GM19438 (cell line): ENCODE measurements at regions not wholly inside any gene's neighbourhood (a gene's known extent, or its start where the extent isn't known, plus 50 kb on each side); places are given as distances from the start of the nearest gene placed in this dataset.

Experiments used
- ATAC-seq: cut with Tn5 transposase; IDR thresholded peaks from one replicate; pipeline ENCODE4 v1.9.1; 2021; ENCODE audit warnings: low read depth; ENCODE audit not compliant: unreplicated experiment

DNA sequence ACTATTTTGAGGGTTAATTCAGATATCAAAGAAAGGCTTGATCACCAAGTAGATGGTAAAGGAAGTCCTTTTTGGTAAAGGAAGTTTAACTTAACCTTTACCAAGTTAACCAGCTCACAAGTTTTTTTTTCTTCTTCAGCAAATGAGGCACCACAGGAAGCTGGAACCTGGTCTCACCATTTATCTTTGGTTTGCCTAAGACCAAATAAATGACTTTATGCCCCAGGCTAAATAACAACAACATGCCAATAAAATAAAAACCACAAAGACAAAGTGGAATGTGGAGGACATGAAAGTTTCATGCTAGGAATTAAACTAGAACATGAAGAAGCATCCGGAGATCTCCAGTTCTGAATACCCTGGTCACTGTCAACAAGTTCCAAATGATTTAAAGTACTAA, 116.8 kb upstream of the PRICKLE1 start:
- no peak for ATAC-seq

DNA sequence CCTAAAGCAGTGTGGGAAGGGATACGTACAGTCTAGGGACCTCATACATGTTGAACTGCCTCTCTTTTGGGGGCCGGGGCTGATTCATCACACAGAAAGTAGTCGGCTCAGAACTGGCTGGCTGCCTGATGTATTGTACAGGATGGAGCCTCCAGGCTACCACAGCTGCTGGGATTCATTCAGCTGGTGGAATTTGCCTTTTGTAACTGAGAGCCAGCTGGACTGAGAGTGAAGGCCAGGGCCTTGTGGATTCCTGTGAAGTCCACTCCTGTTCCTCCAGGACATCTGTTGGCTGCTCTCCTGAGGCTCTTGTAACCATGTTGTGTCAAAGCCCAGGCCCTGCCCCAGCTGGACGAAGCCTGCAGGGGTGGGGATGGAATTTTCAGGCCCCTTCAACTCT, 116.3 kb upstream of the PRICKLE1 start:
- no peak for ATAC-seq

DNA sequence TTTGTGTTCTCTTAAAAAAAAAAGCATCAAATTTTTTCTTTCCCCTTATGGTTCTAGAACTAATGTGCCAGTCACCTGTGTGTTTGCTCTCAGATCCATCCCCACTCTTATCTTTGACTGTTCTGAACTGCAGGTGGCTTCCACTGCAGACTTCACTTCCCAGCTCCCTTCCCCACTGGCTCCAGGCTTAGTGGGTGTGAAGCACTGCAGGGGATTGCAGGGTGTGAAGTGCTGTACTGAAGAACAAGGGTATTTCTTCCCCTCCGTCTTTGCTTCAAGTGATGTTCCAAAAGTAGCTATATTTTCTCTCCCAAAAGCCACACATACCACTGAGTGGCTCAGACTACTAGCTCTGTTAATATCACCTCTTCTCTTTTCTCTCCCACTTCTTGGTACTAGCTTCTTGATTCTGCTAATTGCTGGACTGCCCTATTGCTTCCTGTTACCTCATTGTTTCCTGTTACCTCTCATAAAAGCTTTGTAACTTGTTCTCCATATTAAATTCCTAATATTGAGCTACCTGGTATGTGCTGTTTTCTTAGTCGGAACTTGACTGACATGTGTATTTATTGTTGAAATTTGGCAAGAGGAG, 115.4 kb upstream of the PRICKLE1 start:
- ATAC-seq, result no peak

DNA sequence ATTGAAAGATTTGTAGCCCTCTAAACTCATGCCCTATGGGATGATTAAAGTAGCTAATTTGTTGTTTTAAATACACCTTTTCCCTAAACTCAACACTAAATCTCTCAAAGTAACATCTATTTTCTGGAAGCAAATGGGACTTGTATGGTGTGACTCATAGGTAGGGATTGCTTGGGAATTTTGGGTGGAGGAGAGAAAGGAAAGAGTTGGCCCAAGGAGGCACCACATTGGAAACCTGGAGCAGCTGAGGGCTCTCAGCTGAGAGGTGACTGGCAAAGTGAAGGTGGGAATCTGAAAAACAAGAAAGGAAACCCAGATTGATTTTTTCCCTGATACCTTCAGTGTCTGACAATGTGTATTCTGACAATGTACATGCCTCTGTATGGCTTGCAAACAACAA, 114.8 kb upstream of the PRICKLE1 start:
- no peak for ATAC-seq

DNA sequence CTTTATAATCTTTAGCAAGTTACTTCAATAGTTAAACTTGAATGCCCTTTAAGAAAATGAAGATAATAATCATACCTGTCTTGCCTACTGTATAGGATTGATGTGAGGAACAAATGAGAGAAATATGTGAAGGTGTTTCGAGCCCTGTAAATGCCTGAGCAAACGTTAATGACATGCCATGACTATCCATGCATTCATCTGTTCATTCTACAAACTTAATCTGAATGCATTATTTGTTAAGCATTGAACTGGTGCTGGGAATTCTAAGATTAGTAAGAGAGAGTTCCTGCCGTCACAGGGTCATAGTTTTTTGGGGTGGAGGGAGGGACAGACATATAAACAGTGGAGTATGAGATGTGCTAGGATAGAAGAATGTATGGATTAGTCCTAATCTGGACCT, 111.5 kb upstream of the PRICKLE1 start:
- no peak for ATAC-seq

DNA sequence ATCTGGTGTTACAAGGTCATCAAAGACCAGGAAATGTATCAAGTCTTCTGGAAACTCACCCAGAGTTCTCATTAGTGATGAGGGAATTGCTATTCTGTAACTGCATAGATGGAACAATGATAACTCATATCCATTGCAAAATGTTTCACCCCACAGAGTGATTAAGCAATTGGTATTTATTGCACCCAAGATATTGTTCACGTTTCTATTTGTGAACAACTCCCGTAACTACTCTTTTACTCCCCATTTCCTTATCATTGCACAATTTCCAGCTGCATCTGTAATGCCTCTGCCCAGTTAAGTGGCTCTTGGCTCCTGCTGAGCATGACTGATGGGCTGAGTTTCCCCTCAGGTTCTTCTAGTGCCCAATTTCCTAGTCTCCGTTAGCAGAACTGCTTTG, 108.7 kb upstream of the PRICKLE1 start:
- ATAC-seq, result no peak

DNA sequence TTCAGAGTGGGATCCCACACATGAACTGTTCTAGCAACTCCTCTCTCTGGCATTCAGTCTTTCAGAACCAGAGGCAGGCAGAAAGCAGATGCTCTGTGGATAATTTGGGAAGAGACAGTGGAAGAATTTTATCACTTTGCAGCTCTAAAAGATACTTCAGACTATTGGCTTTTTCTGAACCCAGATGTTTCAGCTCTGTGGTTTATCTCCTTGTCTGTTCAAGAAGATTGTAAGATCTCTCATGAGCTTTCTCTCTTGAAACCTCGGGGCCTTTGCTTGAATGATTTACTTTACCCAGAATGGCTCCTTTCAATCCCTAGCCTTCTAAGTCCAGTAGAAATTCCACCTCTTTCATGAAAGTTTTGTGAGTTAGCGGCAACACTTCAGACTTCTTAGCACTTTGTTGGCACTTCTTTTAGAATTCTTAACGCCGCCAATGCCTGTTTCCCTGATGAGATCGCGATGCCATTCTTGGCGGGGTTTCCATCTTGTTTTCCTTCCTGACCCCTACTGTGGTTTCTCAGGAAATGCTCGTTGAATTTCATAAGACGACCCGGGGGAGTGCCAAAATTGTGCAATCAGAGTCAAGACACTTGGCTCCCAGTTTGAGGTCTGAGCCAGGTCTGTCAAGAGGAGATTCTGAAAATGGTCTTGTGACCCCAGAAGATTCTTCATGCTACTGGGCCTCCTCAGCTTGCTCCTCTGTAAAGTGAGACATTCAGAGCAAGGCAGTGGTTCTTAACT, 107.0 kb upstream of the PRICKLE1 start:
- ATAC-seq, result no peak

DNA sequence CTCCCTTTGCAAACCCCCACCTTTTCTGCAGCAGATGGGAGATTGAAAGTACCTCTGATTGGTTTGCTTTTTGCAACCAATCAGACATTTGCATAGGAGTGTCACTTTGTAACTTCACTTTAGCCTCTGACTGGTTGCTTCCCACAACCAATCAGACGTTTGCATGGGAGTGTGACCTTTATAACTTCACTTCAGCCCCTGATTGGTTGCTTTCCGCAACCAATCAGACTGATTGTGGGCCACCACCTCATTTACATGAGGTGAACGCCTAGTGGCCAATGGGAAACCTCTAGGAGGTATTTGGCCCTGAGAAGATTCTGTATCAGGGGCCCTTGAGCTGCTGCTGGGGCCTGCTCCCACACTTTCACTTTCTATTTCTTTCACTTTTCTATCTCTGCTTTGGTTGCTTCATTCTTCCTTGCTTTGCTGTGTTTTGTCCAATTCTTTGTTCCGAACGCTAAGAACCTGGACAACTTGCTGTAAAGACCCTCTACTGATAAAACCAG, 106.0 kb upstream of the PRICKLE1 start:
- ATAC-seq, result no peak

DNA sequence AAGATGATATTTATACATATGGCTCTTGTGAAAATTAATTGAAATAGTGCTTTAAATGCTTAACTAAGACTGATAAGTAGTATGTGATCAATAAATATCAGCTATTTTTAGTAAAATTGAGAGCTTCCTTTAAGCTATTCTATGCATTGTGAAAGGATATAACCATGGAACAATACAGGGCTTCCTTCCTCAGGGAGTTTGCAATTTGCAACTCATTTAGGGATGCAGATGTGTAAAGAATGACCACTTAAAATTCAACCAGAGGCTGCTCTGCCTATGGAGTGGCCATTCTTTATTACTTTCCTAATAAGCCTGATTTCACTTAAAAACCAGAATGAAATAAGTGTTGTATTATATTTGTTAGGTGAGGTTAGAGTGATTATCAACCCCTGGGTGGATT, 103.2 kb upstream of the PRICKLE1 start:
- ATAC-seq, result no peak

DNA sequence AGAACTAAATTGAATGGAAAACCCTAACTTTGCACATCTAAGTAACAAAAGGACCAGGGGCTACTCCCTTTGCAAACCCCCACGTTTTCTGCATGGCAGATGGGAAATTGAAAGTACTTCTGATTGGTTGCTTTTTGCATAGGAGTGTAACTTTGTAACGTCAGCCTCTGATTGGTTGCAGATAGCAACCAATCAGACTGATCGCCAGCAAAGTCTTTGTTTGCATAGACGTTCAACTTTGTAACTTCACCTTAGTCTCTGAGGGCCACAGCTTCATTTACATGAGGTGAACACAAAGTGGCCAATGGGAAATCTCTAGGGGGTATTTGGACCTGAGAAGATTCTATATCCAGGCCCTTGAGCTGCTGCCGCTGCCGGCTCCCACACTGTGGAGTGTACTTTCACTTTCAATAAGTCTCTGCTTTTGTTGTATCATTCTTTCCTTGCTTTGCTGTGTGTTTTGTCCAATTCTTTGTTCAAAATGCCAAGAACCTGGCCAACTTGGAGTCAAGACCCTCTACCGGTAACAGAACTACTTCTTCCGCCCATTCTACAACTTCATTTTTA, 102.5 kb upstream of the PRICKLE1 start:
- ATAC-seq, result no peak

DNA sequence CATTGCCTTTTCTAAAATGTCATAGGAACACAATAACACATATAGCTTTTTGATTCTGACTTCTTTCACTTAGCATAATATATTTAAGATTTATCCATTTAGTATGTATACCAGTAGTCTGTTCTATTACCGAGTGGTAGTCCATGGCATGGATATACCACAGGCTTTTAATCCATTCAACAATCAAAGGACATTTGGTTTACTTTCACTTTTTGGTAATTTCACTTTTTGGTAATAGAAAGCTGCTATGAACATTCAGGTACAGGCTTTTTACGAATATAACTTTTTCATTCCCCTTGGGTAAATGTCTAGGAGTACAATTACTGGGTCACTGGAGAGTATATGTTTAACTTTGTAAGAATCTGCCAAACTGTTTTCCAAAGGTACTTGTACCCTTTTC, 100.7 kb upstream of the PRICKLE1 start:
- no peak for ATAC-seq

DNA sequence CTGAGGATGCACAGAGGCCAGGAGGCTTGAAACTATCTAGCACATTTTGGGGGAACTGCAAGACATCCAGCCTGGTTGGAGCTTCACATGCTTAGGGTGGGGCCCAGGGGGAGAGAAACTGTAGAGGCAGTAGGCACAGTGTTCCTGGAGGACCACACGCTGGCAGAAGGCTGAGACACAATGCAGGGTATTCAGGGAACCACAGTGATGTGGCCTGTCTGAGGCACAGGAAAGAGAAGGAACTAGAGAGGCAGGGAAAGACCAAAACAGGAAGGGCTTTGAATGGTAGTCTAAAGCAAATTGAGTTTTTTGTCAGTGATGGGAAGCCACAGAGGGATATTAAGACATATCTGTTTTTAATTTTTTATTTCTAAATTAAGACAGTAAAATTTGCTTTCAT, 100.2 kb upstream of the PRICKLE1 start:
- ATAC-seq, result no peak

DNA sequence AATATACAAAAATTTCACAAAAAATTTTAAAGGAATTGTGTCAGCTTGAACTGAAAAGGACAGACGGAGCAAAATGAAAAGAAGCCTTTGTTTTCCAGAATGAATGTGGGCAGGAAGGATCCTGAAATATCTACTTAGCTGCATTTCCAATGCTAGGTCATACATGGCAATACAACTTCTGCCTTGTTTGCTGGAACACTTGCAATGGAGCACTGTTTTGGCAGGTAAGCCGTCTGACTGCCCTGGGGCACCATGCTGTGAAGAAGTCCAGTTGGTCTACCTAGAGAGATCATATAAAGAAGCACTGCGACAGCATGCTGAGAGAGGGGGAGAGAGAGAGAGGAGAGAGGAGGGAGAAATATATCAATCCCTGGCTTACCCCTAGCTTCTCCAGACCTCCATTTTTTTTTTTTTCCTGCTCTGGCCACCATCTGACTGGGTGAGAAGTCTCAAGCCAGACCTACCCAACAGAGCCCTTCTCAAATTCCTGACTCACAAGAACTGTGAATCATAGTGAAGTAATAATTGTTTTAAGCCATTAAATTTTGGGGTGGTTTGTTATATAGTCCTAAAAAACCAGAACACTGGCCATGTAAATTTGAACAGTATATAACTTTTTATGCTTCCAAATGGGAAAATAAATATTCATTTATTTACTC, 97.1 kb upstream of the PRICKLE1 start:
- no peak for ATAC-seq

DNA sequence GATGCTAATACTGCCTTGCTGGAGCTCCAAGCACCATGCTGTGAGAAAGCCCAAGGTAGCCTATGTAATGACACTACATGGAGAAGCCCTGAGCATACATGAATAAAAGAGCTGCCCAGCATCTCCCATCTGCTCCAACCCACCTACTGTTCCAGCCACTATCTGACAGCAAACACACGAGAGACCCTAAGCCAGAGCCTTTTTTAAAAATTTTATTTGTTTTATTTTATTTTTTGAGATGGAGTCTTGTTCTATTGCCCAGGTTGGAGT, 95.2 kb upstream of the PRICKLE1 start:
- ATAC-seq, result no peak

DNA sequence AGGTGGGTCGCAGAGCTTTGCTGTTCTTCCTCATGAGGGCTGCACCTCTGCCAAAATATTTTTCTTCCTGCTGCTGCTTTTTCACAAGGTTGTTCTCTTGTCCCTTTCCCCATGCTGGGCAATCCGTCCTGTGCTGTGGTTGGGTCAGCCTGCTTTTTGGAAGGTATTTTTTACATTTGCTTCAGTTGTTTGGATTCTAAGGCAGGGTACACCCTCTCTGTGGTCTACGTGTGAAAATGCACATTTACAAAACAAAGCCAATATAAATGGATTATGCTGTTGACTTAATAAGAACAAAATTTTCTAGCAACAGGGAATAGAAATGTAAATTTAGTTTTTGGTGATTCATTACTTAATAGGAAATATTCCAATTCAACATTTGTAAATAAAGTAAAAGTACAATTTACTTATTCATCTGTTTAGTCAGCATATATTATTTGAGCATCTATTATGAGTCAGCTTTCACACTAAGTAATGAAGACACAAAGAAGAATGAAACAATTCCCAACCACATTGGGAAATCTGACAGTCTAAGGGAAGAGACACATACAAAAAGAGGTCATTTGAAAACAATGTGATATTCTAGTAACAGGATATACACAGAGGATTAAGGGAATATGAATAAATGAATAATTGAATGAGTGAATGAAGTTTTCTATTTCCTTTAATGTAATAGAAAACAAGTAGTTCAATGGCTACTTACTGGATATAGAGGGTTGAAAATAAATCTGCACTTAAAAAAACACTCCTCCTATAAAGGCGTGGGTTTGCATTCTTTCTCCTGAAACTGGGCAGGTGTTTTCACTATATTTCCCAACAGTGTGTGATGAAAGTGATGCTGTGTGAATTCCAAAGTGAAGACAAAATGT, 94.6 kb upstream of the PRICKLE1 start:
- ATAC-seq, result no peak

DNA sequence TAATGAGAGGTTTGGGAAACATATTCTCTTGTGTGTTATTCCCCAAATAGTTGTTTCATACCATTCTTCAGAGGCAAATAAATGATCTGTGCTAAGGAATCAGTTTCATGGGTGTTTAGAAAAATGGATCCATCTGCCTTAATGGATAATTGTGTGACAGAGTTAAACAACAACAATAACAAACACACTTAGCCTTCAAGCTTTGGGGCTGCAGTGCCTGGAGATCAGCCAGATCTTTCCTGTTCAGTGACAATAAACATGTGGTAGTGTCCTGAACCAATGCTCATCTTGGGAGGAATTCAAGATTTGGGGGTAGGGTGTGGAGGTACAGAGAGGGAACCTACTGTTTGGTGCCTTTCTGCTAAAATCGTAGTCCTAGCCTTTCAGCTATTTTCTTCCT, 93.7 kb upstream of the PRICKLE1 start:
- ATAC-seq, result no peak

DNA sequence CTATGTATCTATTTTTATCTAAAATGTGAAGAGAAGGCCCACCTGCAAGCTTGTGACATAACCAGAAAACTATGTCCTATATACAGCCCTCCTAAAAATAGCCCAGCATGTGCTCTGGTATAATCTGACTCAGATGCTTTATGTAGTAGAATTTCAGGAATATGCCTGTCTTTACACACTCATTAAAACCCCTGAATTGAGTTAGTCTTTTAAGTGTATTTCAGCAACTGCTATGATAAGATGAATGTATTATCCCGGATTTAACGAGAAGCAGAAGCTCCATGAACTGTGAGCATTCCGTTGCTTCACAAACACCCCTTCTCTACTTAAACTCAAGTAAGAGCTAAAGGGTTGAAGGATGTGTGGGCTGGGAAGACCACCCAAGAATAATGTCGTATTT, 89.9 kb upstream of the PRICKLE1 start:
- no peak for ATAC-seq

DNA sequence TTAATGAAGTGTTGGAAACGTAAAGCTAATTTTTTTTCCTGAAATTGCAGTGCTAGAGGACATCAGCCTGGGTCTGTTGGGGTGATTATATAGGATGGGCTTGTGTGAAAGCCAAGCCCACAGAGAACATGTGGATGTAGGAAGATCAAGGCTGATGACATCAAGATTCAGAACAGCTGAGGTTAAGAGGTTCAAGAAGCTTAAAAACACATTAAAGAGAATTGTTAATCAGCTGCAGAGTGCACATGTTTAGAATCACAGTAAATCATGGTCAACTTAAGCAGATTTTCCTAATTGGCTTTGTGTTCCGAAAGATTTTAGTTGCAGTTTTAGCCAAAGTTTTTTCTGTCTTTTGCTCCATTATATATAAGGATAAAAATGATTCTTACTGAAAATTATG, 87.9 kb upstream of the PRICKLE1 start:
- no peak for ATAC-seq

DNA sequence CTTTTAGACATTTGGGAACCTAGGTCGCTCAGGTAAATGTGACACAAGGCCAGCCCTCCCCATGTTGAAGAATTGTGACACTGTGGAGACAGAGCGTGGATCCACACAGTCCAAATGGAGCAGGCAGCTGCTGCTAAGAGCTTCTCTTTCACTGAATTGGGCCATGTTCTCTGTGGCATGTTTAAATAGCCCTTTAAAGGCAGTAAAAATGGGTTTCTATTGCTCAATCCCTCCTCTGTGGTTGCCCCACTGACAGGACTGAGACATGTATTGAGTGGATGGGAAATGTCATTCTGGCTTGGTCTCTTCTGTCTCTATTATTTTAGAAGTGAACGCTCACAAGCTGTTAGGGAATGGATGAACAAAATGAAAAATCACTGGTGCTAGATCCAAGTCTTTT, 84.0 kb upstream of the PRICKLE1 start:
- ATAC-seq, result no peak

DNA sequence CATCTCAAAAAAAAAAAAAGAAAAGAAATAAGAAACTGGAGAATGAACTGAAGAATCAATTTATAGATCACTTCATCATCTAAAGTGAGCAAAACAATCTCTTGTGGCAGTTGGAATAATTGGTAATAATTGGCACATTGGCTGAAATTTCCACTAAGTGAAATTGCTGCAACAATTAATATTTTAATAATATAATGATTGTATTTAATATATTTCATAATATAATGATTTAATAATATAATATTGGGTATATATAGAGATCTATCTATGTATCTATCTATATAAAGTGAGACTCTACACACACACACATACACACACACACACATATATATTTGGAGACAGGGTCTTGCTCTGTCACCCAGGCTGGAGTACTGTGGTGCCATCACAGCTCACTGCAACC, 81.2 kb upstream of the PRICKLE1 start:
- ATAC-seq, result no peak

DNA sequence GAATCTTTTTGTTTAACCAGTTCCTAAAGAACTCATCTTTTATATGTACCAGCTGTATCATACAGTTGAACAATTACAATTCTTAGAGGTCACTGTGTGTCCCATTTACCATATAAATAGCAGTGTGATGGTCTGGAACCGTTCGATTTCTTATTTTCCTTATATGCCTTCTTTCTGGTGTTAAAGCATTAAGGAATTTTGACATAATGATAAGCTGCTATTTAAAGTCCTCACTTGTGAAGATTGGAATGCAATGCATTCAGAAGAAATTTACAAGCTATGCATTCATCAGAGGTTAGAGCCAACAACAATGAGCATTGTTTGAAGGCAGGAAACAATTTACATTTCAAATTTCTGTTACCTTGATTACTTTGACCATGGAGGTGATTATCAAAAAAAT, 80.0 kb upstream of the PRICKLE1 start:
- ATAC-seq, result no peak
